ENCODE measurements at regions not wholly inside any gene's neighbourhood (a gene's known extent, or its start where the extent isn't known, plus 50 kb on each side); places are given as distances from the start of the nearest gene placed in this dataset.
"Not testable (repeated sequence)": the region's sequence is repeated elsewhere in the genome, so short reads cannot be mapped to it uniquely, and the experiment has no call there.

DNA sequence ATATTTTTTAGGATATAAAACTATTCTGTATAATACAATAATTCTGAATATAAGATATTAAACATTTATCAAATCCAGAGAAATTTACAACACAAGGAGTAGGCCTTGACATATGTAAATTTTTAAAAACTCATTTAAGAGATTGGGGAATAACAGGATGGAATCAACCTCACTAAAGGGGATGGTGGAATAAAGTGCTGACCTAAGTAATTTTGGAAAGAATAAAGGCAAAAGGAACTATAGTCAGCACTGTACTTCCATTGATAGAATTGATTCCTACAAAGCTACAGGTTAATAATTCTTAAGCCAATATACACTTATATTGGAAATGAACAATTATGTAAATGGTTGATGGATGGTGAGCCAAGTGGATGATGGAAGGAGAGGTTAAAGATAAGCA, 549.3 kb downstream of the TBL1XR1 start:
- no peak for DNase-seq (ENCODE audit: low read depth)

DNA sequence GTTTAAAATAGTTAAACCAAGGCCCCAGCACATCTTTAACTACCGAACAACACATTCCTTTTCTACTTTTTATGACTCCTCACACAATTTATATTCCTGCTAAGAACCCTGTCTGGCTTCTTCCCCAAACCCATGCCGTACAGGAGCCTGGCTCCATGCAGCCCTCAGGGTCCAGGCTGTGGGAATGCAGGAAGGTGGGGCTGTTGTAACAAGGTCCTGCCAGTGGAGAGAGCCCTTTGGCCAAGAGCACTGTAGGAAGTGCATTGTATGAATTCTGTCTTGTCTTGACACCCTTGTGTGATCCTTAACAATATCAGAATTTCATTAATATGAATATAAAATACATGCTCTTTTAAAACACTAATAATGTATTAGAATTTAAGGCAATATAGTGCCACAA, 563.8 kb downstream of the TBL1XR1 start:
- no peak for DNase-seq (ENCODE audit: low read depth)

DNA sequence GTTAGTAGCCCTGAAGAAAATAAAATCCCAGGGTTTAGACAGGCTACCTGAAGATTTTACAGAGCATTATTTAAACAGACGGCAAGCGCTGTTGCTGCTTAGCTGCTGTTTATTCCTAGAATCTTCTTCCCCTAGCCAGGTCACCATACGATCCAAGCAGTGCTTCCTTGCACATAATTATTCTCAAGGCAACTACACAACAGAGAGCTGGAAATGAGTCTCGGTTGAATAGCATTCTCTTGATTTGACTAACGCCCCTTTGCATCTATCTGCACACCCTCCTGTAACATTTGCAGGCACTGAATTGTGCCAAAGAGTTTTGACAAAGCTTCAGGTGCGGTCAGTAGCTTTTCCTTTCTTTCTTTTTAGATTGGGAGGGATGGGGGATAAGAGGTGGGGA, 564.4 kb downstream of the TBL1XR1 start:
- no peak for DNase-seq (ENCODE audit: low read depth)

DNA sequence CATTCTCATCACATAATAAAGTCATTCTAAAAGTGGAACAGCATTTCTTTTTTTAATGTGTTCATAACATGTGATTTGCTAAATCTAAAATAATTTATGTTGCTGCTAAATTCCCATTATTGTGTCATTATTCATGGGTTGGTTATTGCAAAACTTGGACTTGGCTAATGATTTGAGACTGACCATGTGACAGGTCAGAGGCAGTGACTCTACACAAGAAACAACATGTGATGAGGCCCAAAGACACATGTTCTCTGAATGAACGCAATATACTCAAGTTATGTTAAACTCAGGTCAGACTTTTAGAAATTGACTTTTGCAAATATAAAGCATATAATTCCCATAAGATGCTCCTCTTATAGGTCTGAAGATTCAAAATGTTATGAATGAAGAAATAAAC, 566.1 kb downstream of the TBL1XR1 start:
- DNase-seq (ENCODE audit: low read depth): no peak

DNA sequence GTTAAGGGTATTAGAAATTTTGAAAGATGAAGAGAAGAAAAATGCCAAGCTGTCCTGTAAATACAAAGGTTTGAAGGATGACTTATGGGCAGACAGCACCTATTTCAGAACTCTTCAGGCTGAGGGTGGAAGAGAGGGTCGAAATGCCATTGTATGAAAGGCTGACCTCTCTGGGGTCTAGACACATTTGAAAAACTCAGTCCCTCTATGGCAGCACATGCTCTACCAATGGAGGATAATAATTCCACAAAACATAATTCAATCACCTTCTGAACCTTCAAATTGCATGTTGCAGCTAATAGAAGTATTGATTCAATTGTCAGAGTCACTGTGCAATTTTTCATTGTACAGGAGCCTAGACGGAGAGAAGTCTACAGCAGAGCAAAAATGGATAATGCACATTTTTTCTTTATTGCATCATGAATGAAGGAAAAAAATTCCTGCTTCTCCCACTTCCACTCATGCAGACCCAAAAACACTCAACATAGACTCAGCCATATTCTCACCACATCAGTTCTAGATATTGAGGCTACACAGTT, 569.1 kb downstream of the TBL1XR1 start:
- no peak for DNase-seq (ENCODE audit: low read depth)

DNA sequence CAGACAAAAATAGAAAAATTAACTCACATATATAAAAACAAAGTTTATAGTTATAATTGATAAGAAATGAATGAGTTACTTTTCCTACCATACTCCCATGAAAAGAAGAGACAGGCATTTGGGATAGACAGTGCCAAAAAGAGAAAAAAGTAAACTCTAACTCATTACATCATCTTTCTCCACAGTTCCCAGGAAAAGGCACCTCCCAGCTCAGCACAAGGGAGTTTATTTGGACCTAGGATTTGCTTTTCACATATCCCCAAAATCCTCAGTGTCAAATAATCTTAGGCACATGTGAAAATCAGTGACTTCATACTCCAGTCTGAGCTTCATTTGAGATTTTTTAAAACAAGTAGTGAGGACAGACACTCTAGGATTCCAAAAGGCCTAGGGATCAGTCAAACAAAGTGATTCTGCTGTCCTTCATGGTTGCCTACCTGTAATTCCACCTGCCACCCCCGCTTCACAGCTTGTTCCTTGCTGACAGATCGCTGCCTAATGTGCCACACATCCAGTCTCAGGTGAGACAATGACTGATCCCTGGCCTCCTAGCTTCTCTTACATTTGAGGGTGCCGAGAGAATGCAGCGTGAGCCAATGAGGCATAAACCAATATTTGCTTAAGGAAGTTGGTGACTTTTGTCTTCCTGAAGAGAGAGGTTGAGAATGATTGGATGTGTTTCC, 573.7 kb downstream of the TBL1XR1 start:
- DNase-seq (ENCODE audit: low read depth): no peak

DNA sequence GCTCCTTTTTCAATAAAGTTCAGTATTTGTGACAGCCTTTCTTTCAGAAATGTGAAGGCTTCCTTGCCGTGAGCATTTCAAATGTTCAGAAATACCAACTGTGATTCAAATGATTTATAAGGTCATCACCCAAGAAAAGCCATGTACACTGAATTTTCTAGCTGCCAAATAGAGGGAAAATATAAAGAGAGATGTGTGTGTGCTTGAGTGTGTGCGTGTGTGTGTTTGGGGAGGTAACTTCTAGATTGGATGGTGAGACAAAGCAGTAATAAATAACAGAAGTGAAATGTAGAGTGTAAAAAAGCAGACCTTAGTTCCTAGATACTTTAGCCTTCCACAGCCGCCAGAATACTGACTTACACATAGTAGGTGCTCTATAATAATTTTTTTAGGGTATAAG, 577.4 kb downstream of the TBL1XR1 start:
- no peak for DNase-seq (ENCODE audit: low read depth)

DNA sequence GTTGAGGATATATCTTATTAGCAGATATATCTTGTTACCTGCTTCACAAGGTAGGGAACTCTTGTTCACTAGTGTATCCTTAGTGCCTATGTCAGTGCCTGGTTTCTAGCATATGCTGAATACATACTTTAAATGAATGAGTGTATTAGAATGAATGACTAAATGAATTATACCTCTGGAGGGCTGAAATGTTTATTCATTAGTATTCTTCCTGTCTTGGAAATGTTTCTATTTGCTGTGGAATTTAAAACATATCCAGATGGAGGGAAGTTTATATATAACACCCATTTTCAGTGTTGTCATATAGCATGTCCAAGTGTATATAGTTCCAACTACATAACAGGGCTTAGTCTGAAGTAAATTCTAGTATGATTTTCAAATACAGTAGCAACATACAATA, 581.5 kb downstream of the TBL1XR1 start:
- DNase-seq (ENCODE audit: low read depth): no peak

DNA sequence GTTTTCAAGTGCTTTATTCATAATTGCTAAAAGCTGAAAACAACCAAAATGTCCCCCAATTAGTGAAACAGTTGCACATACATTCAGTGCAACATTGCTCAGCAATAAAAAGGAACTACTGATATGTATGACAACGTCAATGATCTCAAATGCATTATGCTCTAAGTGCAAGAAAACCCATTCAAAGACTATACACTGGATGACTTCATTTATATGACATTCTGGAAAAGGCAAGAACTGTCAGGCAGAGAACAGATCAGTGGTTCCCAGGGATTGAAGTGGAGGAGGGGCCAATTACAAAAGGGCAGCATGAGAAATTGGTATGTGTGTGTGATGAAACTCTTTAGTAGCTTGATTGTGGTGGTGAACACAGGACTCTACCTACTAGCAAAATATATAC, 585.6 kb downstream of the TBL1XR1 start:
- no peak for DNase-seq (ENCODE audit: low read depth)

DNA sequence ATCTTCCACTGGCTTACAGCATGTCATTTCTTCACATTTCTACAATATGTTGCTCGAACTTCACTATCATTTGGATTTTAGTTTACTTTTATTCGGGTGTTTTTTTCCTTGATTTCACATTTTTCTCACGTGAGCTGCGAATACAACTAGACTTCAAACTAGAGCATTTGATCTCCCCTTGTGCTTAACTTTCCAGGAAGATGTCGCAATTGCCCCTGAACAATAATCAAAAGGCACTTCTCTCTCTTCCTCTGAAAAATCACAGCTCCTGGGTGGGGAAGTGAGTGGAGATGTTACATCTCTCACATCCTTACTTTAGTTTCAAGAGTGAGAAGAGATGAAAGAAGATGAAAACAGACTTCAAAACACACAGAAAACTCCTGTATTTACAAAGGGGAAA, 587.9 kb downstream of the TBL1XR1 start:
- no peak for DNase-seq (ENCODE audit: low read depth)

DNA sequence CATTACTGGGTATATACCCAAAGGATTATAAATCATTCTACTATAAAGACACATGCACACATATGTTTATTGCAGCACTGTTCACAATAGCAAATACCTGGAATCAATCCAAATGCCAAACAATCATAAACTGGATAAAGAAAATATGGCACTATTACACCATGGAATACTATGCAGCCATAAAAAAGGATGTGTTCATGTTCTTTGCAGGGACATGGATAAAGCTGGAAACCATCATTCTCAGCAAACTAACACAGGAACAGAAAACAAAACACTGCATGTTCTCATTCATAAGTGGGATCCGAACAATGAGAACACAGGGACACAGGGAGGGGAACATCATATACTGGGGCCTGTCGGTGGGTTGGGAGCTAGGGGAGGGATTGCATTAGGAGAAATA, 591.7 kb downstream of the TBL1XR1 start:
- not testable (repeated sequence) for DNase-seq (ENCODE audit: low read depth)

DNA sequence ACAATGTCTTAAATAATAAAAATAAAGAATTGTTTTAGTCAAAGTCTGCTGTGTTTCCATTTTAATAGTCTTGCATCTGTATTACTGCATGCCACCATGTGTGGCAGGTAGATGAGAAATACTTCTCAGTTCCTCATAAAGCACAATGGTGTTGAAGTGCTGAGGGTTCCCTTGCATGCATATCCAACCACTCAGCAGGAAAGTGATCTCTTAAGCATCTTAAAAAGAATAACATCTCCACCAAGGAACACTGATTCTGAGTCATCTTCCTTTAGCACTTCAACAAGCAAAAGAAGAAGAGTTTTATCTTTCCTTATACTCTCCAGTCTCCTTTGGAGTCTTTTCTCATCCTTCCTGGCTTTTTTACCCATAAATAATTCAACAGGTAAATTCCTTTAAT, 602.0 kb downstream of the TBL1XR1 start:
- no peak for DNase-seq (ENCODE audit: low read depth)

DNA sequence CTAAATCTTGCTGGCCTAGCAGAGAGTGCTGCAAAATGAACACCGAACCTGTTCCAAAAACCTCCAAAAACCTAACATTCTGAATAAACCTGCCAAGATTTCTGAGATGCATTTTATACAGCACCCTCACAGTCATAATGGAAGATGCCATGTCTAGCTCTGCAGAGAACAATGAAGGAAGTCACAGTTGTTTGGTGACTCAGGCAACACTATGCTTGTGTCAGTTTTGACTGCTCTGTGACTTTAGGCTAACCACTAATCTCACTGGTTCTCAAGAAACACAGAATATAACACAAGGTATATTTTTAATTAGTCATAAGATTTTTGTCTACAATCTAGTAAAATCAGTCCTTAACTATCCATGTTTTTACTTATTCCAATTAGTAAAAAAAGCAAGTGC, 606.6 kb downstream of the TBL1XR1 start:
- DNase-seq (ENCODE audit: low read depth): no peak

DNA sequence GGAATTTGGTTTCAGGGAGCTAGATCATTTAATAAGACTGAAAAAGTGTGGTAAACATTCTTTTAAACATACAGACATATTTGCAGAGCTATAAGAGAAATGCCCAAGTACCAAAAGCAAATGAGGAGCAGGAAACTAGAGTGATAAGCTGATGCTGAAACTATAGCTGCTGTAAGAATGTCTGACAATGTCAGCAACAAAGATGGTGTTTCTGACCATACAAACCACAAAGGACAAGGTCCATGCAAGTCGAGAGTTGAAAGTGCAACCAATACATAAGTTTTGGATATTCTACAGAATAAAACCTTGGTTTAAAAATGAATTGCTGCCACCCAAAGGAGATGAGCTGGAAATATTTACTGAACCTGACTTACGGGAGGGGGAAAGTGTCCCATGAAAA, 610.2 kb downstream of the TBL1XR1 start:
- no peak for DNase-seq (ENCODE audit: low read depth)

DNA sequence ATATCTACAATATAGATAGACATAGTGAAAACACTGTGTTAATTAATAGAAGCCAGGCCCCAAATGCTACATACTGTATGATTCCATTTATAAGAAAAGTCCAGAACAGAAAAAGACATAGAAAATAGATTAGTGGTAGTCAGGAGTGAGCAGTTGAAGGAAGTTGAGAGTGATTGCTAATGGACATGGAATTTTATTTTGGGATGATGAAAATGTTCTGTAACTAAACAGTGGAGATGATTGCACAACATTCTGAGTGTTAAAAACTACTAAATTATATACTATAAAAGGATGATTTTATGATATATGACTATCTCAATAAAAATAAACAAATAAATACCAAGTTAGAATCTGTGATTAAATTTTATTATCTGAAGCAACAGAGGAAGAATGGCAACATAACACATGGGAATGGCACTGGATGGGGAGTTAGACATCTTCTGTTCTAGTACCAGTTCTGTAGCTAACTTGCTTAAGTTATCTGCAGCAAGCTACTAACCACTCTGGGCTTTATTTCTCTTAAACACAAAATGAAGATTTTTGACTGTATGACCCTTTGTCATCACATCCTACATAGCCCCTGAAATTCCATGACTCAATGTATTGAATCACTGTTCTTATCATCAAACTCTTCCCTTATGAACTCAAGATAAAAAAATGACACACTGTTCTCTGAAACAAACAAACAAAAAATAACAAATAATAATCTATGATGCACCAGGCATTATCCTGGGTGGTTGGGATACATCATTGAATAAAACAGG, 612.7 kb downstream of the TBL1XR1 start:
- no peak for DNase-seq (ENCODE audit: low read depth)

DNA sequence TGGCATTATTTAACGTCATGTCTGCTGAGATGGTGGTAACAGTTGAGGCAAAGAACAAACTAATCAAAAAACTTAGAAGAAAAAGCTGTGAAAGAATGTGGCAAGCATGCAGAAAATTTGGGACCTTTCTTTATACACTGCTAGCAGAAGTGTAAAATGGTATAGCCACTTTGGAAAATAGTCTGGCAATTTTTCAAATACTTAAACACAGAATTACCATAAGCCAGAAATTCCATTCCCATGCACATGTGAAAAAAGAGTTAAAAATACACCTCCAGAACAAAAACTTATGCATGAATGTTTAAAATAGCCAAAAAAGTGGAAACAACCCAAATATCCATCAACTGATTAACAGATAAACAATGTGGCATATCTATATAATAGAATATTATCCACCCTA, 613.3 kb downstream of the TBL1XR1 start:
- no peak for DNase-seq (ENCODE audit: low read depth)

DNA sequence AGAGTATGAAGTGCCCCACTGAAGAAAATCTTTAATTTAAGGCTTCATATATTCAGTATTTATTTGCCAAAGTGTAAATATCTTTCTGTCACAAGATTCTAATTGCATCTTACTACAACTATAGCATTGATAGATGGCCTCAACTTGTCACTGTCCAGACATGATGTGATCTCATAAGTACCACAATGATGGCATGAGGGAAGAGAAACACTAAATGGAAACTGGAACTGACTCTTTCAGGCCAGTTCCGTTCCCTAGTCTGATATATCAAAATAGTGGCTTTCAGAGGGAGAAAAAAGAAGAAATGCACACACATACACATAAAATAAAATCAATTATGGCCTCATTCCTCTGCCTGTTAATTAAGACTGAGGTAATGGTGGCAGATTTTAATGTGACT, 615.7 kb downstream of the TBL1XR1 start:
- DNase-seq (ENCODE audit: low read depth): no peak

DNA sequence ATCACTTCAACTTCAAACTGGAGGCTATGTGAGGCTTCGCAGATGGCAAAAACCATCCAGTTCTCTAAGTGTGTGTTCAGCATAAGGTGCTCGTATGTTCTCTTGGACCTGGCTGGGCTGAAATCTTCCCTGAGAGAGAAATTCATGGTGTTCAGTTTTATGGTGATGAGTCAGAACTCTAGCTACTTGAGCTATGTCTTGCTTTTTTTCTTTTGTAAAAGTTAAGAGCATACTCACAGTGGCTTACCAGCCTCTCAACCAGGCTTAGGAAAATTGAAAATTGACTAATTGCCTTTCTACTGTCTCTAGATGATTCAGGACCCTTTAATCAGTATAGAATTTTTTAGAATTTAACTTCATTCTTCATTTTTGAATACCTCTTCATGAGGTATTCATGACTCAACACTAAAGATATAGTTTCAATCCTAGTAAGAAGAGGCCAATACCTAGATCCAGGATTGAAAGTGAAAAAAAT, 617.5 kb downstream of the TBL1XR1 start:
- DNase-seq (ENCODE audit: low read depth): no peak

DNA sequence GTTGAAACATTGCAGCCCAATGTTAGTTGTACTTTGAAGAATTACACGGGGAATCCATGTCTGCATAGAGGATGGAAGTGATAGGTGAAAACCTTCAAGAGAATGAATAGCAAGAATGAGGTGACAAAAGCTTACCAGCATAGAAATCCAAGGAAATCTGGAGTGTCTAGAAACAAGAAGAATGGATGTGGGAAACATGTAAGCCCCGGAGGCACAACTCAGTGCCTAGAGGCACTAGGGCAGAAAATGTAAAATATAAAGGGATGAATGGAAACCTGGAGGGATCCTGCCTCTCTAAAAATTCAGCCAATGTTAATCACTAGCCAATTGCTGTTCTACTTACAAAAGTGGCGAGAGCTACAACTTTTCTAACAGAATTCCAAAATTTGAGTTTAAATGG, 619.0 kb downstream of the TBL1XR1 start:
- DNase-seq (ENCODE audit: low read depth): no peak

DNA sequence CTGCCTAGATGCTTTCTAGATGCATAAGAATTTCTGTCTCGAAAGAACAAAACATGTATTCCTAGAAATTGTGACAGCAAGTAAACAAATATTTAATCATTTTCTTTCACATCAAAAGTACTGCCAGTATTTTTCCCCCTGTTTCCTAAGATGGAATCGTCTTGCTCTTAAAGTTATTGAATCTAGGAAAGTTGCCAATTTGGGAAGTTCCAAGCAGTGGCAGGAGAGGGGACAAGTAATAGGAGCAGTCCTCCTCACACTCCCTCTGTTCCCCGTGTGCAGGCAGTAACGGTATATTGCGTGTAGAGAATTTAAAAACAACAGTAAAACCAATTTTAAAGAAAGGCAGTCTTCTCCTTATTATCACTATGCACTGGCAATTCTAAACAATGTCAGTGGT, 619.8 kb downstream of the TBL1XR1 start:
- DNase-seq (ENCODE audit: low read depth): no peak

DNA sequence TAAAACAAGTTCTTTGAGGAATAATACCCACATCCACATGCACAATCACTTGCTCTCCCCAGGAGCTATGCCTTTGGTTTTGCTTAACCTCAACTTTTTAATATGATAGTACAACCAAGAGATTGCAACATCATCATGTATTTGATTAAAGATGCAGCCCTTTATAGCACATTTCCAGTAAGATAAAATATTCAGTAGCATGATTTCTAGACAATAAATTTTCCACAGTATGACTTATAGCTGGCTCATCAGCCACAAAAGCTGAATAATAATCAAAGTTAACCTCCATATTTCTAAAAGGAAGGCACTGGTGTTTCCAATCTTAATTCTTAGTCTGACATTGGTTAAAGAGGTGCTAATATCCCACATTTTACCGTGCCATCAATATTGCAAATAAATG, 622.5 kb downstream of the TBL1XR1 start:
- DNase-seq (ENCODE audit: low read depth): no peak

DNA sequence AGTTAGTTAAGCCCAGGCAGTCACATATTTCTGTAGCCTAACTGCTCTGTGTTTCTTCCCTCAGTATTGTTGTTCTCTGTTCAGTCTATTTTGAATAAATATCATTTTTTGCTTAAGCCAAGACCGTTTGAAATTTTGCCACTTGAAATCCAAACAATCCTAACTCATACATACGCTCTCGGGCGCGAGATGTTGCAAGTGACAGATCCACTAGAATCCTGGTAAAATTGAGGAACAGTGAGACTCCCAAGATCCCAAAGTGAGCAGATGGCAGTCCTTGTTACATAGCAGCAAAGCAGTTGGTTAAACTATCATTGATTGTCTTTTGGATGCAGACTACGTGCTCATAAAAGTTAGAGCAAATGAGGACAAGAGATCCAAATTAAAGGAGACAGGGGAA, 625.4 kb downstream of the TBL1XR1 start:
- no peak for DNase-seq (ENCODE audit: low read depth)

DNA sequence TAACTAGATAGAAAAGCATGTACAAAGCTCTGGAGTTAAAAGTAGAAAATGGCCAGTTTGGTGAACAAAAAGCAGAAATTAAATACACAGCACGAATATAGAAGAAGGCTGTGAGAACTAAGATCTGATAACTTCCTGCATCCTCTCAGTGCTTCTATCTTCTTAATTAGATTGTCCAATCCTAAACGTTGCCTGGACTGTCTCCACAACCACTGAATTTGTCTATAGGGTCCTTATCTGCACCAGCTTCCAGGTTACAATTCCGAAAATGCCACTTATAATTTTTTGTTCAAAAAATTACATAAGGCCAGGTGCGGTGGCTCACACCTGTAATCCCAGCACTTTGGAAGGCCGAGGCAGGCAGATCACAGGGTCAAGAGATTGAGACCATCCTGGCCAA, 626.3 kb downstream of the TBL1XR1 start:
- no peak for DNase-seq (ENCODE audit: low read depth)
